NCI-H1105 (cell line): ENCODE measurements at regions not wholly inside any gene's neighbourhood (a gene's known extent, or its start where the extent isn't known, plus 50 kb on each side); places are given as distances from the start of the nearest gene placed in this dataset.

Experiments
- DNase-seq: peaks from one replicate; lab custom pipeline; 2025; lab: John Stamatoyannopoulos, UW

DNA sequence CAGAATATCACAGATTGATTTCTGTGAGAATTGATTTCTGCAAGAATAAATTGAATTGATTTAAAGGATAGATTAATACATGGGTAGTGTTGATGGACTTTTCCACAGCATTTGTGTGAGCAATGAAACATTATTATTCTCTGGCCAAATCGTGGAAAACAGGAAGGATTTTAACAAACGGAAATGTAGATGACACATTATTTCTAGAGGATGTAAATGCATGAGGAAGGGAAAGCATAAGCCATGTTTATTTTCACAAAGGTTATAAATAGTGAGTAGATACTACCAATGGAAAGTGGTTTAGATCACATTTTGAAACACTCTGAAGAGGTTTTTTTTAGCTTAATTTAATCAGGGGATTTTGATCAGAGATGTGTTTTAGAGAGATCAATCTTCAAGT lies 1534.6 kb upstream of the MIR17HG start:
- DNase-seq: no peak

DNA sequence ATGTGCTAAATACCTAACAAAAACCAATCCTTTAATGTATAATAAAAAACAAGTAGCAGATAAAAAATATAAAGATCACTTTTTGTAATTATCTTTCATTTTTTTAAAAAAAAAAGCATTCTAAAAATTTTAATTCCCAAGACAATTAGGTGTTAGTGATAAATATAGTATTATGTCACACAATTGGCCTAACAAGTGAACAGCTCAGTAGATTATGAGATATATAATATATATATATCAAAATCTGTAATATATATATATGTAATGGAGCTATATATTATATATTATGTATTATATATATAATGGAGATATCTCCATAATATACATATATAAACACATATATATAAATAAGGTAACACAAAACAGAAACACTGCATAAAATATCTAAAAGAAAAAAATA lies 1531.1 kb upstream of the MIR17HG start:
- no peak for DNase-seq

DNA sequence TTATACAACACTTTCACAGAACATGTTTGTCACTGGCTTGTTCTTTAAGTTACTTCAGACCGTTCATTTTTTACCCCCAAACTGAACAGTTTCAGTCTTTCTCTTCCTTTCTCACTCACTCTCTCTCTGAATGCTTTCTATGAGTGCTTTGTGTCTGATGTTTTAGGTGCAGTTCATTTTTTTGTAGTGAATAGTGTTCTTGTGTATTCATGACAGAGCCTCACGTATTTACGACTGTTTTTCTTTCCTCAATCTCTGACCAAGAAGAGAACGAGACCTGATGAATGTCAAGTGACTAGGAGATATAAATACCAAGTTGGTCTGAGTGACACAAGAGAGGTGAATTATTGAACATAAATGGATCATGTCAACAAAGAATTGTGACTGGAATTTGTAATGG lies 1525.0 kb upstream of the MIR17HG start:
- no peak for DNase-seq

DNA sequence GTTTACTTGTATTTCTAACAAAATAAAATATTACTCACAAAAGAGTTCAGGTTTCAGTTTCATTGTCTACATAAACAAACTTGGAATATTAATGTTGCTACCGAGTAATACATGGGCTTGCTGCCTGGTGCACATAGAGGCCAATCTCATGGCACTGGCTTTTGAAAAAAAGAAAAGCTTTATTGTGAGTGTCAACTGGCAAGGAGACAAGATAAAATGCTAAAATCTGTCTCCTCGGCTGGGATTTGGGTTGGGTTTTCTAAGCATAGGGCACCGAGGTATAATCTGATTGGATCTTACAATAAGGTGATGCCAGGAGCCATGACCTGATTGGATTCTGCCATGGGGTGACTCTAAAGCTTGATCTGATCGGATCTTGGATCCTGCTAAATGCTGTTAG lies 1519.9 kb upstream of the MIR17HG start:
- DNase-seq: no peak

DNA sequence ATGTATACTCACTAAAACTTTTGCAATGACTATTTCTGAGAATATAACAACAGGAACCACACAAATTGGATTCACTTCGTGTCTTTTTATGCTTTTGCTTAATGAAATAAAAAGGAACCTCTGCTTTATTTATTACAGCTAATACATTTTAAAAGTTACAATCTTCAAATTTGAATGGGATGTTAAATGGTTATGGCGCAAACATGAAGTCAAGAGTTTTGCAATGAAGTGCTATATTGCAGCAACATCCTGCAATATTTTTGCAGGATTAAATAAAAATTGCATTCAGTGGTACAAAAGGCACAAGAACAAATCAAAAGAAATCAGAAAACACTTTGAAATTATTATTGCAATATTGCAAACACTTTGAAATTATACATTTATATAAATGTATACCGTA lies 1519.0 kb upstream of the MIR17HG start:
- no peak for DNase-seq

DNA sequence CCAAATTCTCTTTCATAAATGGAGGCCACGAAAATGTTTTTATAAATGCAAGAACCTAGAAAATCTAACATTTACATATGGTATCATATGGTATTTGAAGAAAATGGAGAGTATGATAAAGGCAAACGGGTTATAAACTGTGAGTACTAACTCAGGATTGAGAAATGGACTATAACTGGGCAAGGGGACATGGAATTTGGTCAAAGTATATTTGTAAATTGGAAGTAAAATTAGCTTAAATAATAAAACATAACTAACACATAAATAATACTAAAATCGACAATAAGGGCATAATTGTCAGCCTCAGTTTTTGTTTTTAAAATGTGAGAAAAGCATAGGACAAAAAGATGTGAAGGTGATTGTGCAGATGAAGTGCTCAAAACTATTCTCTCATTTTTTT lies 1516.3 kb upstream of the MIR17HG start:
- DNase-seq: no peak

DNA sequence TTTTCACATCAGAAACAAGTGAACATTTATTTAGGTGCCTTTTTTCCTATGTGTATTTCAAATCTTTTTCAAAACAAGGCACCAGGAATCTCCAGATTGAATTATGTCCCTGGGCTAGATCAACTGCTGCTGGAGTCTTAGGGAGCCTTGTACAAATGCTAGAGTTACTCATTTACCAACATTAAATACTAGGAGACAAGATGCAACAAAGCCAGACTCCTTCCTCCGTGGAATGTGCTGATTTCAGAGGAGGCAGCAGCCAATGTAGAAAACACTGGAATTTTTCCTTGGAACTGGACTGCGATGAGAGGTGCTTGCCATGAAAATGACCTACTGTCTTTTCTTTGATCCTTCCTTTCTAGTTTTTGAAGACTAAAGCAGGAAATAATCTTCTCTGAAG lies 1514.7 kb upstream of the MIR17HG start:
- DNase-seq: no peak

DNA sequence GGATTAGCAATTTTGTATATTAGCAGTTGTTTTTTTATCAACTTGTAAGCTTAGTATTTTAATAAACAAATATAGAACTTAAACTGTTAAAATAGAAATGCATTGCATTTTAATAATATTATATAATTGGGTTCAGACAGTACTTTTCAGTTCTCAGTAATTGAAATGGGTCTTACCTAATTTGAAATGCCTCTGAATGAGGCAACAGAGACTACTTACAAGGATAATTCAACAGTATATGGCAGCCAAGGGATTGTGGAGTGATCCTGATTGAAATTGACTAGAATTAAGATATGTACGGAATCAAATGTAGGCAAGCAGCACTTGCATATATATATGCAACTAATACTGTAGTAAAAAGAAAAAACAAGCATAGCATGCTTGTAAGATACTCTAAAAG lies 1503.9 kb upstream of the MIR17HG start:
- no peak for DNase-seq

DNA sequence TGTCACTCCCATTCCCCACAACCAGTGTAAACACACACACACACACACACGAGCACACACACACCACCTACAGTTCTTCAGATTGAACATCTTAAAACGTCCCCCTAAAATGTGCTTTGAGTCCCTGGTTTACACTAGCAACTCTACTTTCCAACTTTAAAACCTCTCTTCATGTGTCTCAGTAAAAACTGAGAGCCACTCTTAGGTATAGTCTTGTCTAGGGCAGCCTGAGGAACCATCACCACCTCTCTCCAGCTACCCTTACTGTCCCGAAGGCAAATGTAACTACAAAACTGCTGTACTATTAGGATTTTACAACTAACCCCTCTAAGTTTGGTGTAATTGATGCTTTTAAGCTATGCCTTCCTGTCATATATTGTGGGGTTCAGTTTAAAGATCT lies 1501.6 kb upstream of the MIR17HG start:
- no peak for DNase-seq

DNA sequence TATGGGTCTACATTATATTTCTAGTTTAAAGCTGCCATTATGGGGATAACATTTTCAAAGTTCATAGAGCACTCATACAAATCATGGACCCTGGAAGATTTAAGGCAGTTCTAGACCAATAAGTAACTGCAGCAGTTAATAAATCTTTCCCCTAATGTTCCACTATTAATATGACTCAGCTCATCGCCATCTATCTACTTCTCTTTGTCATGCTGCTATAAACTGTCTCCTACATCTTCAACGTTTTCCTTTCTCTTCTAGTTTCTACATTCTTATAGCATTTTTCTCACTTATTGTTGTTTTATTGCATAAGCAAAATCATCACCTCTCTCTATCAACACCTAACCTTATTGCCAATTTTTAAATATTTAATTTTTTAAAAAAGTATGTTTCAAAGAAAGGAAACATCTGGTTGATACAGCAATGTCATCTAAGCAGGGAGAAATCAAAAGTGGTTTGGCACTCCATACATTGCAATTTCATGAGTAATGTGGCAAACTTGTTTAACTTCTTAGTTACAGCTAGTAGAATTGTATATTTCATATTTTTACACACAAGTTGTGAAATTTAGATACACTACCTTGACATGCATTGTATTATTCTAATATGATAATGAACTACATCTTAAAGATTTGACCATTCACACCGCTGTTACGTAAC lies 1500.4 kb upstream of the MIR17HG start:
- no peak for DNase-seq

DNA sequence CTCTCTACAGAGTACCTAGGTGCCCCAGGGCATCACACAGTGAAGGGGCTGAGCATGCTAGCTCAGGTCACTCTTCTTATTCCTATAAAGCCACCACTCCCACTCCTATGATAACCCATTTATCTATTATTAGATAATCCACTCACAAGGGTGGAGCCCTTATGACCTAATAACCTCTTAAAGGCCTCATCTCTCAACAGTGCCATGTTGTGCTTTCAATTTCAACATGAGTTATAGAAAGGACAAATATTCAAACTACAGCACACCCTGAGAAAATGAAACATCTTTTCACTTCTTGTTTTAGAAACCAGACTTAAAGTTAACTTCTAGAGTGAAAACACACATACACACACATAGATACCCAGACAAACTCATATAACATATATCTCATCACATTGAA lies 1494.9 kb upstream of the MIR17HG start:
- DNase-seq: no peak

DNA sequence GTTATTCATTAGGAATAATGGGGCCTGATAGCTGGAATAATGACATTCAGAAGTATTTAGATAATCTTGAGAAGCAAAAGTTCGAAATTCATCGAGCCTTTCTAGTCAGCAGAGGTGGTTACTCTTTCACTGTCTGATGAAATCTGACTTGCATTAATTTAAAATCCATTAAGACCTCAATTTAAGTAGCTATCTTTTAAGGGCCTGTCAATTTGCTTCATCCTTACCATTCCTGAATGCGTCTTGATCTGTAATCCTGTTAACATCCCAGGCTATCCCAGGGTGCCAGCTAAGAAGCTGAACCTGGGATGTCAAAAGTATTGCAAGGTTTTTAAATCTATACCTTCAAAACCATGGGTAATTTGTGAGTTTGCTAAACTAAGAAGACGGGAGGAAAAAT lies 1491.0 kb upstream of the MIR17HG start:
- DNase-seq: no peak

DNA sequence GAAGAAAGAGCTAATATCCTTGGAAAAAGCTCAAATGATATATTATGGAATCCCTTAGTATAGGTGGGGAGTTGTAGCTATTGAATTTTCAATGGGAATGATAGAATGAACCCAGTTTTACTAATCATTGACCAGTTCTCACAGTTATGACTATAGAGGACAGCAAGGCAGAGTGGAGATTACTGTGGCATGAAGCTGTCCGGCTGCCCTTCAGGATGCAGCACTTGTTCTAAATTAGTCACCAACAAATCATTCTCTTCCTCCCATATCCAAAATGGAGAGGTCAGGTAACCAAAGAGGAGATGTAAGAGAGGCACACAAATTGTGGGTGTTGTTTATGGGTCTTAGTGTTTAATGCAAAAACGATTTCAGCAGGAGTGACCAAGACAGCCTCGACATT lies 1490.0 kb upstream of the MIR17HG start:
- no peak for DNase-seq

DNA sequence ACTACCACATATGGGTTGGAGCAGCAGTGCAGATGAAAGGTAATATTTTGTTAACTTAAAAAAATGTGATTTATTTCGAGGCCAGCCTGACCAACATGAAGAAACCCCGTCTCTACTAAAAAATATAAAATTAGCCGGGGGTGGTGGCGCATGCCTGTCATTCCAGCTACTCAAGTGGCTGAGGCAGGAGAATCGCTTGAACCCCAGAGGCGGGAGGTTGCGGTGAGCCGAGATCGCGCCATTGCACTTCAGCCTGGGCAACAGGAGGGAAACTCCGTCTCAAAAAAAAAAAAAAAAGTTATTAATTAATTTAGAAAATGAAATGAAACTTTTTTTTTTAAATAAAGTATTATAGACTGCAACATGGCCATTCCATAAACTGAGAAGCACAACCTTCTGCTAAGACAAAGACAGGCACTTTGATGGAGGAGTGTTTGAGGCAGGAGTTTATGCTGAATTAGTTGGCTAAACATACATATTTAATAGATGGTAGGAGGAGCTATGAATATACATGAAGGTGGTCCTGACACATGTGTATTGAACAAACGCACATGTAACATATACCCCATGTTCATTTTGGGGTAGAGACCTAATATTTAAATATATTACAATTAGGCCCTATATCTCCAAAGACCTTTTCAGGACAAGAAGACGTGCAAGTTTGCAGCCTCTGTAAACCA lies 1485.3 kb upstream of the MIR17HG start:
- no peak for DNase-seq

DNA sequence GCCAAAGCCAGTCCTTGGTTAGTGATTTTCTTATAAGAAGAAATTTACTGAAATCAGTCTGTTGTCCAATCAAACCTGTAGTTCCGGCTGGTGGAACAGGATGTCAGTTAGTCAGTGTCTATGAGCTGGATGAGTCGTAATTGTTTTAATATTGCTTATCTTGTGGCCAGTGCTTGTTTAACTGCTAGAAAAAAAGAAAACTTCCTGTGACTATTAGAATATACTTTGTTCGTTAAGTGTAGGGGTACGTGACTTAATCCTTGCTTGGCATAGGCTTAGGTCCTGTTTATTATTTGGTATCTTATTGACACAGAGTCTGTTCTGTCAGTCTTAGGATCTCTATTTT lies 1484.8 kb upstream of the MIR17HG start:
- no peak for DNase-seq

DNA sequence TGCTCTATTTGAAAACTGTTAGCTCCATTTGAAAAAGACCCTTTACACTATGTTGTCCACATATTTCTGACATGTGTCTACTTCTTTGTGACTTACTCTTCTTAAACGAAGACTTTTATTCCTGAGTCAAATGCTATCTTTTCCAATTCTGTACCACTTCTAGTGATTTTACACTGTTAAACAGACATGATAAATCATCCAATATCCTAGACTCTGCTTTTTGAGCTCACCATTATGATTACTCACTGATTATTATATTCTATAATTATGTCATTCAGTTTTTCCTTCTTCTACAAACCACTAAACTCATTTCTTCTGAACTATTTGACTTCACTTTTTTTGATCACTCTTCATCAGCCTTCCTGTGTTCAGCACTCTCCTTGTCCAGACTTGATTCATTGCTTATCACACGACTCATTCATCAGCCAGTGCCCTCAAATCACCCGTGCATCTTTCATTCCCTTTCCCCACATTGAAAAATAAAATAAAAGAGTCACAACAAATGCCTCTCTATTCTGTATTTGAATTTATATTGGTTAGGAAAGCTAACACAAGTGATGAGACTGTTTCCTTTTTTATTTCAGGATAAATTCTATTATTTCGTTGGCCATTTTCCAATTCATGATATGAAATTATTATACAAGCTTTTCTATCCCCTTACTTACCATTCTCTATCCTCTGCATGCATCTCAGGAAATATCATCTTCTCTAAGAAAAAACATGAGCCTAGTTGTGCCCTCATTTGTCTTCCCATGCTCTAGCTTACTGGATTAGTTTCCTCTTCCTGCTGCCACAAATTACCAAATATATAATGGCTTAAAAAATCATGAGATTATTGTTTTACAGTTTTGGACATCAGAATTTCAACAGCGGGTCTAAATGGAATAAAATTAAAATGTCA lies 1482.1 kb upstream of the MIR17HG start:
- DNase-seq: no peak

DNA sequence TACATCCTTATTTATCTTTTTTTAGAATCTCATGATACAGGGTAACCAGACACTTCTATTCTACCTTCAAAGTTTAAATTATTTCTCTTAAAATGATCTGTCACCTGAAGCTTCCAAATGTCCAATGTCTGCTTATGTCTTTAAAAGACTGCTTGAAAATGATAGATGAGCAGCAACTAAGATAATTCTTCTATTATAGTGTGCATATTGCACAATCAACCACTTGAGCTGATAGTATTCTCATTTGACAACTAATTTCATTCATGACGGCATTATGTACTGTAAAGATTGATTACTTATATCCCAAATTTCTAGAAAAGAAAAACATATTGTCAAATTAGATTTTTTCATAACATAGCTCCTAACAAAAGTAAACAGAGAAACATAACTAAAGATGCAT lies 1478.2 kb upstream of the MIR17HG start:
- DNase-seq: no peak

DNA sequence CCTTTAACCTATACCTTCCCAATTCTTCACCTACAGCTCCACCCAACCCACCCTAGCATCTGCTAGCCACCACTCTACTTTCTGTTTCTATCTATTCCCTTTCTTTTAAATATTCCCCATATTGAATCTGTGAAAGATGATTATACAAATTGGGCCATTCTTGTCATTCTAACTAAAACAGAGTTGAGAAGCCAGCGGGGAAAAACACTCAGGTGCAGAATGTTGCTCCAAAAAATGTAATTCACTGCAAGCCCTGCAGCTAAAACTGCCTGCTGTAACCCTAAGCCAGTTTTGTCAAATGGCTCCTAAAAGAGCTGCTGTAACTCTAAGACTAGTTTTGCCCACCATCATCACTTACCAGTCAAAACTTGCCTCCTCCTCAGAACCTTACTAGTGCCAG lies 1468.6 kb upstream of the MIR17HG start:
- no peak for DNase-seq

DNA sequence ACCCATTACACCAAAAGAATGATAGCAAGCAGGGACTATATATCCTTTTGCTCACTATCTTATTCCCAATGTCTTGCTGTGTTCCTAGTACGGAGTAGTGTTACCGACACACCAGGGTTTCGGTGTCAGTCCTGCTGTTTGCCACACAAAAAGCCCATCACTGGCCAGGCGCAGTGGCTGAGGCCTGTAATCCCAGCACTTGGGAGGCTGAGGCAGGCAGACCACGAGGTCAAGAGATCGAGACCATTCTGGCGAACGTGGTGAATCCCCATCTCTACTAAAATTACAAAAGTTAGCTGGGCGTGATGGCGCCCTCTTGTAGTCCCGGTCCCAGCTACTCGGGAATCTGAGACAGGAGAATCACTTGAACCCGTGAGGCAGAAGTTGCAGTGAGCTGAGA lies 1467.3 kb upstream of the MIR17HG start:
- no peak for DNase-seq

DNA sequence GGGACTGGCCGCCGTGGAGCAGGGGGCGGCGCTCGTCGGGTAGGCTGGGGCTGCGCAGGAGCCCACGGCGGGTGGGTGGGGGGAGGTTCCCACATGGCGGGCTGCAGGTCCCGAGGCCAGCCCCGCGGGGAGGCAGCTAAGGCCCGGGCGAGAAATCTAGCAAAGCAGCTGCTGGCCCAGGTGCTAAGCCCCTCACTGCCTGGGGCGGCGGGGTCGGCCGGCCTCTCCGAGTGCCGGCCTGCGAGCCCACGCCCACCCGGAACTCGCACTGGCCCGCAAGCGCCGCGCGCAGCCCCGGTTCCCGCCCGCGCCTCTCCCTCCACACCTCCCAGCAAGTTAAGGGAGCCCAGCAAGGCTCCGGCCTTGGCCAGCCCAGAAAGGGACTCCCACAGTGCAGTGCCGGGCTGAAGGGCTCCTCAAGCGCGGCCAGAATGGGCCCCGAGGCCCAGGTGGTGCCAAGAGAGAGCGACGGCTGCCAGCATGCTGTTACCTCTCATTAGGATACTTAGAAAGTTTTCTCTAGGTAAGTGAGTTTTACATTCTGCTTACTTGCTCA lies 1463.5 kb upstream of the MIR17HG start:
- no peak for DNase-seq

DNA sequence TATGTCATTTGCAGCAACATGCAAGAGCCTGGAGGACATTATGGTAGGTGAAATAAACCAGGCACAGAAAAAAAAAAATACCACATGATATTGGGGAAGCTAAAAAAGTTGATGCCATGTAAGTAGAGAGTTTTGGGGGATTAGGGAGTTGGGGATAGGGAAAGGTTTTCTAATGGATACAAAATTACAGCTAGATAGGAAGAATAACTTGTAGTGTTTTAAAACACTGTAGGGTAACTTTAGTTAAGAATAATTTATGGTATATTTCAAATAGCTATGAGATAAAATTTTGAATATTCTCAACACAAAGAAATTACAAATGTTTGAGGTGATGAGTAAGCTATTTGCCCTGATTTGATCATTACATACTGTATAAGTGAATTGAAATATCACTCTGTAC lies 1456.7 kb upstream of the MIR17HG start:
- no peak for DNase-seq

DNA sequence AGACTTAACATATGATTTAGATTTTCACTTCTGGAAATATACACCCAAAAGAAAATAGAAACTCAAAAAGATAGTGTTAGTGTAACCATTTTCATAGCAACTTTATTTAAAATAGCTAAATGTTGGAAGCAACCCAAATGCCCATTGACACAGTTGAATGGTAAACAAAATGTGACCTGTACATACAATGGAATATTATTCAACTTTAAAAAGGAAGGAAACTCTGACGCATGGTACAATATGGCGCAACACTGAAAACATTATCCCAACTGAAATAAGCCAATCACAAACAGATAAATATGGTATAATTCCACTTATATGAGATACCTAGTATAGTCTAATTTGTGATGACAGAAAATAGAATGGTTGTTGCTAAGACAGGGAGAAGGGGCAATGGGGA lies 1456.1 kb upstream of the MIR17HG start:
- no peak for DNase-seq

DNA sequence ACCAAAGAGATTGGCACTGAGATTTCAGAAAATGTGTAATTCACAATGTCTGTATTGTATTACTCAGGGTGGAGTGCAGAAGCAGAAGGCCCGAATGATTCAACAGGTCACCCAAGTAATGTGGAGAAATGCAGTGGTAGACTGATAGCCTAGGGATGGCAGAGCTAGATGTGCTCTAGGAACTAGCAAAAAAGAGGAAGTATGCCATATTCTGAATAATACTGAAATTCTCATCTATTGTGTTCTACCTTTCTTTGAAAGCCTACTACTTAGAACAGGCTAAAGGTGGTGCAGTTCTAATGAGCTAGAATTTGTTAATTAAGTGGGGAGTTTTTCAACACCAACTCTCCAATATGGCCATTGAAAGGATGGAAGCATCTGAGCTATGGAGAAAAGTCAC lies 1449.8 kb upstream of the MIR17HG start:
- DNase-seq: no peak
